ENCODE measurements at regions not wholly inside any gene's neighbourhood (a gene's known extent, or its start where the extent isn't known, plus 50 kb on each side); places are given as distances from the start of the nearest gene placed in this dataset.

DNA sequence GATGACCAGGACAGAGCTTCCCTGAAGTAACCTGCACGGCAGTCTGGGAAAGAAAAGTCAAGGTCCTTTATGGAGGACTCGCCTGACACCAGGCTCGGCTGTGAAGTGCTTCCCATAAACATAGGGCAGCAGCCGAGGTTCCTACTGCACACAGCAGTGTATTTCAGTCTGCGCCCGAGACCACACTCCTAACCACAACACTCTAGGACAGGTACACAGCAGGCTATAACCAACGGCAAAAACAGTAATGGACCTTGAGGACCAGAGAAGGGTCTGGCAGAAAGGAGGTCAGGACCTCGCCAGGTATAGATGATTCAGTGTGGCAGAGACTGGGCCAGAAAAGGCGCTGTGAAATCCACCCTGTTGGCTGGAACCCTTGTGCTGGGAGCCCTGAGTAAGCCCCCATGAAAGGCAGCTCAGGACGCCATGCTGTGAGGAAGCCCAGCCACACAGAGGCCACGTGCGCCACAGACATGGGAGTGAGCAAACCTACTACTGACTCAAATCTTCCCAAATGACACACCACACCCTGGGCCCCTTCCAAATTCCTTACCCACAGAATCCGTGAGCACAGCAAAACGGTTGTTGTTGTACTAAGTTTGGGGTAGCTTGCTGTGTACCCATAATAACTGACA lies 129.6 kb upstream of the CST7 start:
- DNase-seq: no peak

DNA sequence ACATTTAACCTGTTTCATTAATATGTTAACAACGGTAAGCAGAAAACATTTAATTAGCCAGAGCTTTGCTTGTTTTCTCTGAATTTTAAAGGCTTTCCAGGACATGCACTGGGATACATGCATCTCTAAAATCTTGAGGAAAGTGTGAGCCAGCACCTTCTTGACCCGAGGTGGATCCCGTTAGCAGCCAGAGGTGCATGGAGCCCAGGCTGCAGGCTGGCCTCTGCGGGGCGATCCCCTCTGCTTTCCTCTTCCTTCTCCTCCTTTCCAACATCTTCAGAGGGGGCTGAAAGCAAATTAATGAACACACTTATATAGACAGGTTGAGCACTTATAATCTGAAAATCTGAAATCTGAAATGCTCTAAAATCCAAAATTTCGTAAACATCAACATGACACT lies 128.7 kb upstream of the CST7 start:
- no peak for DNase-seq

DNA sequence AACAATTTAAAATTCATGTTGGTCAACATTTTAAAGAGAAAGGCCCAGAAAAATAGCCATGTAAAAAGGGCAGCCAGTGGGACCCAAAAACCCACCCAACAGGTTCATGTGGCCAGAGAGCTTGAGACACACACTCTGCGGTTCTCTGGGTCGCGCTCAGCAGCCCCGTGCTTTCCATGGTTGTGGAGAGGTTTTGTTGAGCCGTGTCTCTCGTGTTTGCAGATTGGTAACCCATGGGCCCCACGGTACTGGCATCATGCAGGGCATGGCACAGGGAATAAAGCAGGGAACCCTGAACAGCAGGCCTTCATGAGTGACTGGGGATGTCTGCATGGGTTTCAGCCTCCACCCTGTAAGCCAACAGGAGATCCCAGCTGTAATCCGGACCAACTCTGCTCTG lies 127.7 kb upstream of the CST7 start:
- no peak for DNase-seq

DNA sequence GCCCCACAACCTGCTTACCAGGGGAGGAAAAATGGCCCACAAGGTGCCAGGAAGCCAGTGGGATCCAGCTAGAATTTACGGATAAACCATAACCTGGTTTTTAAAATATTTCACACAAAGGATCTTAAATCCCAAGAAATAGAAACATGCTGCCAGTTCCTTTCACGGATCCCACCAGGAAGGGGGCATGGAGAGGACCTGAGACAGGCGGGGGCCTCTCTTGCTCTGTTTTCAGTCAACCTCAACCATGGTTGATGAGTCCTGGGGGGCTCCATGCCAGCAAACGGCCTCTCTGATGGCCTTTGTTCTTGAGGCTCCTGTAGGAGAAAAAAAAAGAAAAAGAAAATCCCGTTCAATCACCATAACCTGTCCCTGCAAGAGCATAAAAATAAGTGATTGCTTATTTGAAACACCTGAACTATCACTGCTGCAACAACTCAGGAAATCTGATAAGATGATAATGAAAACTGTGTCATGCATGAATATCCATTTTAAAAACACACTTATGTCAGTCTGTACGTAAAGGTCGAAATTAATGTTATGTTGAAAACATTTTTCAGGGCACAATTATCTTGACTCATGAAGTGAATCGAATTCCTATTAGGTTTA lies 125.8 kb upstream of the CST7 start:
- no peak for DNase-seq

DNA sequence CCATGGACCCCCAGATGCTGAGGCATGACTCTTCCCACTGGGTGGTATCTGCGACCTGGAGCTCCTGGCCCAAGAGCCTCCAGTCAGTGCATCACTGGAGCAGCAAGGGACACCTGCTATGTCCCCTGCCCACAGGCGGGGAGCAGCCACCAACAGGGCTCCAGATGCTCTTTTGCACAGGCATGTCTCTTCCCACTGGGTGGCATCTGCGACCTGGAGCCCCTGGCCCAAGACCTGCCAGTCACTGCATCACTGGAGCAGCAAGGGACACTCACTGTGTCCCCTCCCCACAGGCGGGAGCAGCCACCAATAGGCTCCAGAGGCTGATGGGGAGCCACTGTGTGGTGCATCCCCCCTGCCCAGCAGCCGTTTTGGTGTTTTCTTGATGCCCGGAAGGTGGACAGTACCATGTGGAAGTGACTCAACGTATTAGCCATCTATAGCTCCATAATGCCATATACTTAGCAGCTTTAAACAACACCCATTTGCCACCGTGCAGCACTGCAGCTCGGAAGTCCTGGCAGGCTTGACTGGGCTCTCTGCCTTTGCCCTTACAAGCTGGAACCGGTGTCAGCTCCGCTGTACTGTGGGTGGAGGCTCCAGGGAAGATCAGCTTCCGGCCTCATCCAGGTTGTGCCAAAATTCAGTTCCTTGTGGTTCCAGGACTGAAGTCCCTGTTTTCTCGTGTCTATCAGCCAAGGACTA lies 124.9 kb upstream of the CST7 start:
- DNase-seq: no peak

DNA sequence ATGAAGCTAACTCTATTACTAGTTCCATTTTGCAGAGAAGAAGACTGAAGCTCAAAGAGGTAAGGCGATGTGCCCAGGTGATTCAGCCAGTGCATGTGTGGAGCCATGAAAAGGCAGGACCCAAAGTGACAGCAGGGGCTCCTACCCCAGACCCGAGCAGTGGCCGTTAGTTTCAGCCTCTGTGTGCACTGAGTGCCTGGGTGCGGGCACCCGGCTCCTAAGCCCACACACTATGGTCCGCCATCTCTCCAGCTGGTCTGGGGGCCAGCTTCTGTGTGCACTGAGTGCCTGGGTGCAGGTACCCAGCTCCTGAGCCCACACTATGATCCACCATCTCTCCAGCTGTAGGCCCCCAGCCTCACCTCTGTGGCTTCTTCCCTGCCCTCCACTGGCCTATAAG lies 123.5 kb upstream of the CST7 start:
- DNase-seq: no peak

DNA sequence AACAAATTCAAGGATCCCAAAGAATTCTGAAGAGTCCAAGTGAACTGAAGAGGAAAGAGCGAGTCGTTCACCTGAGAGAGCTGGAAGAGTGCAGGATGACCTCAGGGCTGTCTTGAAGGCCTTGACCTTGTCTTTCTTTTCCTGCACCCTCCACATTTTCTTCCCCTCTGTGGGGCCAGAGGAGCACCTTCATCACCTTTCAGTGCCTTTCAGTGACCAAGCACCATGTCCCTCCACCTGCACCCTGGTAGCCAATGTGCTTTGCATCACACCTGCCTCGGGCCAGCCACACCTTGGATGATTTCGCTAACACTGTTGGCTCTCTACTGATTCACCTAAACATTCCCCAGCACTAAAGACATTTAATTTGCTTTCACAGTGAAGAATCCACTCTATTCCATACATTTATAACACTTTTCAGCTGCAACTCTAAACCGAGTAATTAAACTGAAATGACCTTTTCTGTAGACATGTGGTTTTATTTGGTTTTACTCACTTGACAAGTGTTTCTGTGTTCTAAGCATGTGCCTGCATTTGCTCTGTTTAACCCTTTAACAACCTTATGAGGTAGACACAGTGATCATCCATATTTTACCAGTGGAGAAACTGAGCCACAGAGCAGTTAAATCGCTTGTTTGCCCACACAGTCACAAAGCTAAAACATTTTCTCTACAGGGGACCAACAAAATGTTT lies 121.3 kb upstream of the CST7 start:
- DNase-seq: no peak

DNA sequence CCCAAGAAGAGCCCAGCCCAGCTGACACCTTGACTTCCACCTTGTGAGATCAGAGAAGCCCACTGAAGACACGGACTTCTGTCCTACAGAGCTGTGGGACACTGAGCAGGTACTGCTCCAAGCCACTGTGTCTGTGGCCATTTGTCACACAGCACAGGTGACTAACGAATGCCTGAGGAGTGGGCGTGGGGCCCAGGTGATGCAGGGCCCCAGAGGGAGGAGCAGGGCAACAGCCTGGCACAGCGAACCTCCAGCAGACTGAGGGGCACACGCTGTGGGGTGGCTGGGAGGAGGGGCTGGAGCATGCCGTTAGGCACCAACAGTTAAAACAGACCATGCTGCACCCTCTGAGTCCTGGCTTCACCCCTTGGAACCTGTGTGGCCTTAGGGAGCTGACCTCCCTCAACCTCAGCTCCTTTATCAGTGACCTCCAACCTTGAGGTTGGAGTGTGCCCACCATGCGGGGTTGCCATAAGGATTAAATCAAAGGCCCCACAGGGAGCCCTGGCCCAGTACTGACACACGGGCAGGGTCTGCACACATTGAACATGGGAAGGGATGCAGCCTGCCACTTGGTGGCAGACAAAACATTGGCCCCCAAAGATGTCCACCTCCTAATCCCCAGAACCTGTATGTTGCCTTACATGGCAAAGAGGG lies 119.9 kb upstream of the CST7 start:
- DNase-seq: no peak

DNA sequence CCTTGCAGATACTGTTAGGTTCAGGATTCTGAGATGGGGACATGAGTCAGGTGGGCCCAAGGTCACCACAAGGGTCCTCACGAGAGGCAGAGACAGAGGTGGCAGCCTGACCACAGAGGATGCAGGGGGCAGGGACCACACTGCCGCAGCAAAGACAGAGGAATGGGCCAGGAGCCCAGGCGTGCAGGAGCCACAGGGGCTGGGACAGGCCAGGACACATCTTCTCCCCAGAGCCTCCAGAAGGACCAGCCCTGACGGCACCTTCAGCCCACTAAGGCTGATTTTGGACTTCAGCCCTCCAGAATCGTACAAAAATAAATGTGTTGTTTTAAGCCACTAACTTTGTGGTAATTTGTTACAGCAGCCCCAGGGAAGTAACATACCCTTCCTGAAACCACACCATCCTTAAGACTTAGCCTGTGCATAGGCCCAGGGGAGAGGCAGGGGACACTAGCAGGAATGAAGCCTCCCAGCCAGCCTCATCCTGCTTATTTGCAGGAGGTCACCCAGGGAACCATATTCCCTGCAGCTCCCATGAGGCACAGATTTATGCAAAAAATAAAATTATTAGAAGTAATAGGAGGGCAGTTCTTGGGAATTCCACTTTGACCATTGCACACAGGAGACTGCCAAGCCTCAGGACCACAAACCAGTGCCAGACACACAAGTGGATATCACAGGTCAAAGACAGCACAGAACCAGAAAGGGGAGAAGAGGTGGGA lies 119.3 kb upstream of the CST7 start:
- no peak for DNase-seq

DNA sequence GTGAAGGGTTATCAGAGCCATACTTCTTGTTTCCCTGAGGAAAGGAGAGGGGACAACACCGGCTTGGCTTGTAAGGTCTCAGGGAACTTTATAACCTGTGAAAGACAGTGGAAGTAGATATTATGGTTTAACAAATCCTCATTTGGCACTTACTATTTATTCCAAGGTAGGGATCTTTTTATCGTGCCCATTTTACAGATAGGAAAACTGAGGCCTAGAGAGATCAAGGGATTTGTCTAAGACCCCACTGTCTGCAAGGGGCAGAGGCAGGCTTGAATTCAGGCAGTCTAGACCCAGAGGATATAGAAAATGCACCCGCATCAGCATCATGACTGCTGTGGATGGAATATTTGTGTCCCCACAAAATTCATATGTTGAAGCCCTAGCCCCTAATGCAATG lies 118.4 kb upstream of the CST7 start:
- no peak for DNase-seq

DNA sequence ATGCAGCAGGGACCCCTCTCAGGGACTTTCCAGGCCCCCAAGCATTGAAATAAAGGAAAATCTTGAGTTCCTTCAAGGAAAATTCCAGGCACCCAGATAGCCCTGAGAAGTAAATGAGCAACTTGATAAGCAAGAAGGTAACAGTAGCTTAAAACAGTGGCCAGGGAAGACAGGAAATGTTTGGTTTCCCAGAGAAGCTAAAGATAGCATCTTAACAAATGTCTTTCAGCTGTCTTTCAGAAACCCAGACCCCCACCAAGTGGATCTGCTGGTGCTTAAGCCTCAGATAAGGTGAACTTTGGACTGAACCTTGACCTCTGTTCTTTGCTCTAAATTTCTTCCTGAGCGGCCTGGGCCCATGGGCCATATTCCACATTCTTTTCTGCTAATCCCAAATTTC lies 117.8 kb upstream of the CST7 start:
- DNase-seq: no peak

DNA sequence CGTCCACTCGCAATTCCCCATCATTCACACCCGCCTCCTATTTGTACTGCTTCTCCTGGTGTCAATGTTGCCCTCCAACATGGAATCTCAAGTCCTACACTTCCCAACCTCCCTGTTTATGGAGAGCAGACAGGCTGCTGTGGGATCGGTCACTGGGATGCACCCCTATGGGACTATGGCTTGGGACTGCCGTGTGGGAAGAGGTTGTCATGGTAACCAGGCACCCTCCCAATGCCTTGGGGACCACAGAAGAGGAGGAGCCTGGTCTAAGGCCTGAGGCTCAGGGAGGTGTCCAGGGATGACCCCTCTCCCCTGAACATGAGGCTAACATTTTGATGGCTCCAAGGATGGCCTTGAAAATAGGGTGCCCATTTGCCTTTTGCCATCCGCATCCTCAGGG lies 116.6 kb upstream of the CST7 start:
- DNase-seq: no peak

DNA sequence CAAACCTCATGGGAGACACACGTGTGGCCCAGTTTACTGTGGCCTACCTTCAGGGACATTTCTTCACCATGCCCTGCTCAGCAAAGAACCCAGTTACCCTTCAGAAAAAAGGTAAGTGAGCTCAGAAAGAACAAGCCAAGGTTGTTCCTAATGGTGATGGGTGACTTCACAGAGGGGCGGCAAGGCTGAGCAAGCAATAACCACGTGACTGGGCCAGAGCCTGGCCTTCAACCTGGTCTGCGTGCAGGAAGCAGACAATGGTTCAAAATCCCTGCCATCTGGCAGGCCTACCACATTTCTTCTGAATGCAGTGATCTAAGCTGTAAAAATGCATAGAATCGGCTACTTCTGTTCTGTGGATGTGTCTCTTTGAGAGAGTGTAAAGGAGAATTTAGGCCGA lies 115.5 kb upstream of the CST7 start:
- DNase-seq: no peak

DNA sequence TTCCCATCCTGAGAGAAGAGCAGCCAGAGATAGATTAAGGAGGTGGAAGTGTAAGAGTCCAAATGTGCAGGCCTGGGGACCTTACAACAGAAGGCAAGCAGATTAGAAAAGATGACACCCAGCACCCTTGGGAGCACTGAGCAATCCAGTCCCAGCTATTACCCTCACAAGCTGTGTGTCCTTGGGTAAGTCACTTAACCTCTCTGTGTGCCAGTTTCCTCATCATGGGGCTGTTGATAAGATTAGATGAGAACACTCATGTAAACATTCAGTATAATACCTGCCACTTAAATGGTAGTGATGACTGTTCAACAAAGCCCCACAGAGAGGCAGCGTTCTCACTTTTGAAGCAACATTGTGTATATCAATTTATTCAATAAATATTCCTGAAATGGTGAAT lies 114.8 kb upstream of the CST7 start:
- DNase-seq: no peak

DNA sequence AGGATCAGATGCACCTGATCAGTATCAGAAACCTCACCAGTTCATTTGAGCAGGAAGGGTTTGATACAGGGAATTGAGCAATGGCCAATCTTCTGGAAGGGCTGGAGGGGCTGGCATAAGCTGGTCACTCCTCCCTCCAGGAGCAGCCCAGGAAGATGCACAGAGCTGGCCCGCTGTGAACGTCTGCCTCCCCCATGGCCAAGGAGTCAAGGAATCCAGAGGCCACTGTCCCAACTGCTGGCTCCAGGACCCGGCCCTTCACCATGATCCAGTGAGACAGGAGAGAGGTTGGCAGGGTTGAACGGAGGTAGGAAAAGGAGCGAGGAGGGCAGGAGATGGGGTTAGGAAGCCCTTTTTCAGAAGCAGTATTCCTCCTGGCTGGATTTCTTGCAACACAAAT lies 113.9 kb upstream of the CST7 start:
- DNase-seq: no peak

DNA sequence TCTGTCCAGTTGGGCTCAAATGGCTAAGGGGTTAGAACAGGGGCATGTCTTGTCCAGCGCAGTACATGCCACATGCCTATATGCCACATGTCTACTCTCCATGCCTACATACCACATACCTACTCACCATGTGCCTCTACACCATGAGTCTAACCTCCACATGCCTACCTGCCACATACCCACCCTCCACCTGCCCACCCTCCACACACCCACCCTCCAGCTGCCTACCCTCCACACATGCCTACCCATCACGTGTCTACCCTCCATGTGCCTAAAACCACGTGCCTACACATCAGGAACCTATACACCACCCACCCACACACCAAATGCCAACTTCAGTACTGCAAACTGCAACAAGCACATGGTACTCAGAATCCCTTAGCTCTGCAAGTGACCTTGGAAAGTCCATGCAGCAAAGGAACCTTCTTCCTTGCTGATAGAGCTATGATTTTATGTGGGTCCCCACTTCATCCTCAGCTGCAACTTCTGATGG lies 113.0 kb upstream of the CST7 start:
- DNase-seq: no peak

DNA sequence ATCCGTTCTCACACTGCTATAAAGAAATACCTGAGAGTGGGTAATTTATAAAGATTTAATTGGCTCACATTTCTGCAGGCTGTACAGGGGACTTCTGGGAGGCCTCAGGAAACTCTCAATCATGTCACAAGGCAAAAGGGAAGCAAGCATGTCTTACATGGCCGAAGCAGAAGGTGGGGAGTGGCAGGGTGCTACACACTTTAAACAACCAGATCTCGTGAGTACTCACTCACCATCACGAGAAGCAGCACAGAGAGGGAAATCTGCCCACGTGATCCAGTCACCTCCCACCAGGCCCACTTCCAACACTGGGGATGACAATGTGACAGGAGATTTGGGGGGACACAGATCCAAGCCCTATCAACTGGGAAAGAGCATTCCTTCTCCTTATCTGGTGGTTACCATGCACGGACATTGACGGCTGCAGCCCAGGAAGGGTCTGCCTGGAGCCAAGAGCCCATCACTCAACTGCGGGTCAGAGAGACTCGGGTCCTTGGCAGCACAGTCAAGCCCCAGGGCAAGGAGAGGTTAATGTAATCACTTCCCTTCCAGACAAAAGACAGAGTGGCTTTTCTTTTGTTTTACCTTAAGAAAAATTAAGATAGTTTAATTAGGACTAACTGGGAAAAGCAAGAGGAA lies 112.3 kb upstream of the CST7 start:
- DNase-seq: no peak

DNA sequence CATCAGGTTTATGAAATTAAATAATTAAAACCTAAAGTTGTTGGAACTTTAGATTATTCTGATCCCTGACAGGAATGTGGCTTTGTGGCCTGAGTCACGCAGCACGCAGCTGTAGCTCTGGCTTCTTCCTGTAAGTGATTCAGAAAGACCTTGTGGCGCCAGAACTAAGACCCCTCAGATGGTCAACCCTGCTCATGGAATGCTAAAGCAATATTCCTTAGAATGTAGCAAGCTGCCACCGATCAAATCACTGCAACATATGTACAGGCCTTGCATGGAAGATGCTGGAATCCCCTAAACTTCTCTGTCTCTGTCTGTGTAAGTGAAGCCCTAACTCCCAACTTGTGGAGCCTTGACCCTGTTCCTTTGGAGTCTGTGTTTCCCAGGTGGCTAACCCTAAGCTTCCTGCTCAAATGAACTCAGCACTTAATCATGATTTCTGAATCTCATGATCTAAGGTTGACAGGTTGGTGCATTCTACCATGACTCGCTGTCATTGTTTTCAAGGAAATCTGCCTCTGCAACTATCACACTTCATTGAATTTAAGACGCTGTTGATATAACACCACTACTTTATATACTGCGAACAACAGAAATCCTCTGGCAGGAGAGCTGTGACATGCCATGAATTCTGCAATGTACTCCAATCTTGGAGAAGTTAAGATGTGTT lies 111.2 kb upstream of the CST7 start:
- DNase-seq: no peak

DNA sequence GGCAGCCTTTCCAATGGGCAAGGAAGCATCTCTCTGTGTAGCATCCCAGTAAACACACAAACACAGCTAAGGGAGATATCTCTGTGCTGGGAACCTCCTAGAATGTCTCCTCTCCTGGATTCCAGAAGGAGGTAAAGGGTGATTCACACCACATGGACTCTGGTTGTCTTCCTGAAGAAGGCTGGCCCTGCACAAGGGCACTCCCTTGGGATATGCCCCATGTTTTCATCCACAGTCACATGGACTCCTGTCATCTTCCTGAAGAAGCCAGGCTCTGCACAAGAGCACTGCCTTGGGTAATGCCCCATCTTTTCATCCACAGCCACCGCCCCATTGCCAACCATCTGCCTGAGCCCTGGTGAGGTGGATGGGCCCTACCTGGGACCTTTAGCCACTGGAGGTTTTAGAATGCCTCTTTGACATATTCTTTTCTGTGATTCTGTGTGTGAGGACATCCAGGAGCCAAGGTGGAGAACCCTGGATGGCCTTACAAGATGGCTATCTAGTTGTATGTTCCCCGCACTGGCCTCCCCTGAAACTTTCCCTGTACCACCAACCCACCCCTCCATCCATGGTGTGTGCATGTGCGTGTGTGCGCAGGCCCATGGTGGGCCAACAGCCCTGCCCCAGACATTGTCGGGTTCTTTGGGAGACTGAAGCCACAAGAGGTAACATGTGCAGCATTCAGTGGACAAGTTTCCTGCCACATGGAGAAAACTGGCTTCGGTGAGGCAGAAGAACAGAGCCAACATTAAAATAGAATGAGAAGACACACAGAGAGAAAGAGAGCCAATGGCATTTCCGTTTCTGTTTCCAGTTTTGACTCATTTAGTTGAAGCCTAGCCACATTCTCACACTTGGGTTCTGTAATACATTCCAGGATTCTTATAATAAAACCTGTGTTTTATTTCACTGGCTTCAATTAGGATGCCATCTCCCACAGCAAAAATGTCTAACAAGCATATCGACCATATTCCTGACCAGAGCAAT lies 110.2 kb upstream of the CST7 start:
- no peak for DNase-seq

DNA sequence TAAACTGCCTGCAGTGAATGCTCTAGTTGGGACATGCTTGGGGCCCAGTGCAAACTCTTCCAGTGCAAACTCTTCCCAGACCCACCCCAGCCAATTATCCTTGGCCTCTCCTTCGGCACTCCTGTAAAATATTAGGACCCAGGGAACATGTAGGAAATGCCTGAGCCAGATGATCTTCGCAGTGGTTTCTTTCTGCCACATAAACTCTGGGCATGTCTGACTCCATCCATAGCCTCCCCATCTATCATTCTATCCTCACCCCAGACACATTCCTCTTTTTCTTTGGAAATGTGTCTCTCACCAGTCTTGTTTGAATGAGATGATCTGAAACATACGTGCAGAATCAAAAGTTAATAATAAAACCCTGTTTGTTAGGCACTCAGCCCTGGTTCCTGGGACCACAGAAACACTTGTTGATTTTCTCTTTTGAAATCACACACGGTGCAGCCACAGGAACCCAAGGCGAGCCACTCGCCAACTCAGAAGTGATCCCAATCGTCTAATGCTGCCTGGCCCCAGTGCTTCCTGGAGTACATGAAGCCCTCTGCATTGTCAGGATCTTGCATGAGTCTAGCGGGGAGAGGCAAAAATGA lies 108.9 kb upstream of the CST7 start:
- no peak for DNase-seq

All from AML-193 (cell line).